Myocyte (in vitro differentiated cells): ENCODE measurements at regions not wholly inside any gene's neighbourhood (a gene's known extent, or its start where the extent isn't known, plus 50 kb on each side); places are given as distances from the start of the nearest gene placed in this dataset.
A peak's percentile ranks its signal among the peaks of the same experiment; 100 is the strongest.
"Not testable (repeated sequence)": the region's sequence is repeated elsewhere in the genome, so short reads cannot be mapped to it uniquely, and the experiment has no call there.

Experiments used
- DNase-seq: peaks from one replicate; pipeline ENCODE4 v3.0.0-alpha.2; 2012; ENCODE audit warnings: low read depth

DNA sequence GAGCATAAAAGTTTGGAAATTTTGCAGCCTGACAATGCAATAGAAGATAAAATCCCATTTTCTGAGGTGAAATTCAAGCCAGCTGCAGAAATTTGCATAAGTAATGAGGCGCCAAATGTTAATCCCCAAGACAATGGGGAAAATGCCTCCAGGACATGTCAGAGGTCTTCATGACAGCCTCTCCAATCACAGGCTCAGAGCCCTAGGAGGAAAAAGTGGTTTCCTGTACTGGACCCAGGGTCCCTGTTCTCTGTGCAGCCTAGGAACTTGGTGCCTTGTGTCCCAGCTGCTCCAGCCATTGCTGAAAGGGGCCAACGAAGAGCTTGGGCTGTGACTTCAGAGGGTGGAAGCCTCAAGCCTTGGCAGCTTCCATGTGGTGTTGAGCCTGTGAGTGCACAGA is 1218.1 kb downstream of the GALC start:
- no peak for DNase-seq

DNA sequence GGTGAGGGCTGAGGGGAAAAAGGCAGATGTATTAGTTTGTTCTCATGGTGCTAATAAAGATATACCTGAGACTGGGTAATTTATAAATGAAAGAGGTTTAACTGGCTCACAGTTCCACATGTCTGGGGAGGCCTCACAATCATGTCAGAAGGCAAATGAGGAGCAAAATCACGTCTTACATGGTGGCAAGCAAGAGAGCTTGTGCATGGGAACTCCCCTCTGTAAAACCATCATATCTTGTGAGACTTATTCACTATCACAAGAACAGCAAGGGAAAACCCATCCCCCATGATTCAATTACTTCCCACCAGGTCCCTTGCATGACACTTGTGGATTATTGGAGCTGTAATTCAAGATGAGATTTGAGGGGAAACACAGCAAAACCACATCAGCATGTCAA is 1220.9 kb downstream of the GALC start:
- DNase-seq, result no peak

DNA sequence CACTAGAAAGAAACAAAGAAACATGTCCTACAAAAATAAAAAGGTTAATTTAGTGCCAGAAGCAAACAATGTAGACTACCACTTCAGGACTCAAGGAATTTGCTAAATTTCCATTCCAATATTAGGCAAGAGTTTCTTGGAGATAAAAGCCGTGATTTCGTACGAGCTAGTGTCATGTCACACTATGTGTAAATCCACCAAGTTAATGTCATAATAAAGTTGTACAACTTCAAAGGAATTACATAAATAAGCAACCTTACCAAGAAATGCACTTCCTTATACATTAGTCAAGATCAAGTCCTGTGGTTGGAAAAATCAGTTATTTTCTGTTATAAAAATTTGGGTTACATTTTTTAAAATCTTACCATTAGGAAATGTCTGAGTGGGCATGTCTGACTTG is 1222.8 kb downstream of the GALC start:
- DNase-seq, result no peak

DNA sequence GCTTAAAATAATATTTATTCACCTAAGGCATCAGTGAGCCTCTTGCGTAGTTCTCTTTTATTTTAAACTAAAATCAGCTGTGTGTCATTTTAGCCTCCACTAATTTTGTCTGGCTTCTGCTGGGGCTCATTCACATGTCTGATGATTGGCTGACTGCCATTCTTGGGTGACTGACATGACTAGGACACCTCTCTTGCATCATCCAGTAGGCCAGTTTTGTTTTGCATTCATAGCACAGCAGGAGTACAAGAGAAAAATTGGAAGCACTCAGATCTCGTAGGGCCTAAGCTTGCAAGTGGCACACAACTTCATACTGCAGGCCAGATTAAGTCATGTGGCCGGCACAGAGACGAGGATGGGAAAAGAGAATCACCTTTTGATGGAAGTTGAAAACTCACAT is 1226.5 kb downstream of the GALC start:
- DNase-seq, result peak; percentile 11

DNA sequence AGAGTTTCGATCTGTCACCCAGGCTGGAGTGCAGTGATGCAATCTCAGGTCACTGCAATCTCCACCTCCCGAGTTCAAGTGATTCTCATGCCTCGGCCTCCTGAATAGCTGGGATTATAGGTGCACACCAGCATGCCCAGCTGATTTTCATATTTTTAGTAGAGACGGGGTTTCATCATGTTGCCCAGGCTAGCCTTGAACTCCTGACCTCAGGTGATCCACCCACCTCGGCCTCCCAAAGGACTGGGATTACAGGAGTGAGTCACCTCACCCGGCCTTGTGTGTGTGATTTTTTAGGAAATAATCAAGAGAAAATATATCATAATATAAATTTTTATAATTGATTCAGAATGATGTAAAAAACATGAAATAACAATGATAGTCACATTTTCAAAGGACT is 1231.4 kb downstream of the GALC start:
- DNase-seq, result no peak

DNA sequence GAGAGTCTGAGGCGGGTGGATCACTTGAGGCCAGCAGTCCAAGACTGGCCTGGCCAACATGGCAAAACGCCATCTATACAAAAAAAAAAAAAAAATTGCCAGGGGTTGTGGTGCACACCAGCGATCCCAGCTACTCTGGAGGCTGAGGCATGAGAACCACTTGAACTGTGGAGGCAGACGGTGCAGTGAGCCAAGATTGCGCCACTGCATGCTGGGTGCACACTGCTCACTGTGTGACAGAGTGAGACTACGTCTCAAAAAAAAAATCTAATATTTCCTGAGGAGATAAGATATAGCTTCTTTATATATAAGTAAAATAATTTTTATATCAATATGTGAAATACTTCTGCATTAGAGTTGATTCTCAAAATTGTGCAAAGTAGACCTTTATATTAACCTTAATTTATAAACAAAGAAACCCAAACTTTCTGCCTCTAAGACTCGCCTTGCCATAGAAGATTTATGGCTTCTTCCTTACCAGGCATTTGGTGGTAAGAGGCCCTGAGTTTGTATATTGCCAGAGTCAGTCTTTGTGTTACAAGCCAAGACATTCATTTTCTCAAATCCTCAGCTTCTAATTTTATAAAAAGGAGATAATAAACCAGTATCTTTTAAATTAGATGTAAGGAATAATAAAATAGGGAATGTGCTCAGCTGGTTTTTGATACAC is 1226.7 kb downstream of the FLRT2 start:
- no peak for DNase-seq

DNA sequence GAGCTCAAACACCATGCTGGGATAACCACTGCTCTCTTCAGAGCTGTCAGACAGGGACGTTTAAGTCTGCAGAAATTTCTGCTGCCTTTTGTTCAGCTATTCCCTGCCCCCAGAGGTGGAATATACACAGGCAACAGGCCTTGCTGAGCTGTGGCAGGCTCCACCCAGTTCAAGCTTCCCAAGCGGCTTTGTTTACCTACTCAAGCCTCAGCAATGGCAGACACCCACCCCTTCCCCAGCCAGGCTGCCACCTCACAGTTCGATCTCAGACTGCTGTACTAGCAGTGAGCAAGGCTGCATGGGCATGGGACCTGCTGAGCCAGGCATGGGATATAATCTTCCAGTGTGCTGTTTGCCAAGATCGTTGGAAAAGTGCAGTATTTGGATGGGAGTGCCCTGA is 1220.5 kb downstream of the FLRT2 start:
- DNase-seq, result not testable (repeated sequence)

DNA sequence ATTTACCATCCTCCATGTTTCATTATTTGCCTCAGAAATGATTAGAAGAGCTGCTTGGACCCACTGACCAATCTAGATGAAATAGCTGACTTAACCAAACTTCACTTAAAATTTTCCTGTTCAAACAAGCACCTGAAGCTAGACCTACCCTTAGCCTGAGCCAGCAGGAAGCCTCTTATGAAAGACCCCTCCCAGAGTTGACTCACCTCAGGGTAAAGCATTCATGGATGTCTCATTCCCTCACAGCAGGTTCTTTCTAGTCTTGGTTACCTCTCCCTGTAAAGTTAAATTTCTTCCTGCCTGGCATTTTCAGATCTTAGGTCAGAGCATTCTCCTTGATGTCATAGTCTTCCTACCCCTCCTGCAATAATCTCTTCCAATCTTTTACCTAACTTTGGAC is 1209.8 kb downstream of the FLRT2 start:
- no peak for DNase-seq

DNA sequence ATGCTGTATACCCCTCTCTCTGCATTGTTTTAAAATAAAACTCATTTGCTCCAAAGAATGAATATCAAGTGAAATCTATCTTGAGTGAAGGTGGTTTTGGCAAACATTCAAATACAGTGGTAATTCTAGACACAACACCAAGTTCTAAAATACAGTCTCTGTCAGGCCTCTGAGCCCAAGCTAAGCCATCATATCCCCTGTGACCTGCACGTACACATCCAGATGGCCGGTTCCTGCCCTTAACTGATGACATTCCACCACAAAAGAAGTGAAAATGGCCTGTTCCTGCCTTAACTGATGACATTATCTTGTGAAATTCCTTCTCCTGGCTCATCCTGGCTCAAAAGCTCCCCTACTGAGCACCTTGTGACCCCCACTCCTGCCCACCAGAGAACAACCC is 1201.5 kb downstream of the FLRT2 start:
- not testable (repeated sequence) for DNase-seq

DNA sequence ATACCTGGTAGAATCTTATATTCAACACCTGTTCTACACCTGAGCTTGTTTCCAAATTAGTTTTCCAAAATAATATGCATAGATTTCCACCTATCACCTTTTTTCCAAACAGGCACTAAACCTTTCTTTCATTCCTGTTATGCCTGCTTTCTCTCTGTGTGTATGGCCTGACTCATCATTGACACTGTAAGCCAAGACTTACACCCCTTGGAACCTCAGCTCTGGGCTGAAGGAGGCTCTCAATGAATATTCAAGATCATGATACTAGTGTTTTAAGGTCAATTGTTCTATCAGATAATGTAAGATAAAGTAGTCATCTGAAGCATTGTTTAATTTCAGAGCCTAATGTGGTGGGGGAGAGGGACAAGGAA is 1193.3 kb downstream of the FLRT2 start:
- no peak for DNase-seq

DNA sequence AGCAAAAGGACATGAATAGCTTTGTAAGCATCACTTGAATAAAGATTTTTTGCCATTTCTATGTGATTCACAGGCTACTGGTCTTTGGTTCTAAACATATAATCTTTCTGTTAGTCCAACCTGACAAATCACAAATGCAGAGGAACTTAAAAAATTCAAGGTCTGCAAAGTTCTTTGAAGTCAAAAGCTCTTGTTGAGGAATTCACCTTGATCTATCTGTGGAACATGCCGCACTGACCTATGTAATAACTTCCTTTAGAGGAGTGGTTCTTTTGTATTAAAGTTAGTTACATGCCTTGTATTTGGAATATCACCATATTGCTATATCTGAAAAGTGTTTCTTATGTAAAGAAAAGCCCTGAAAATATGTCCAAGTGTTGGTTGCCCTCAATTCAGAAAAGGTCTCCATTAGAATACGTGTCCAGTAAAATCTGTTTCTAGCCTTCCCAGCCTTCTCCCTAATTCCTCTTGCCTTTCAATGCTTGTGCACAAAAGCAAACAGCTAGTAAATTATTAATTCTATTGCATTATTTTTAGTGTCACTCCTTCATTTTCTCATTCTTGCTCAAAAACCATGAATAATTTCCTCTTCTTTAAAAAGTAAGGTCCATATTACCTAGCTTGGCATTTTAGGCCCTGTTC is 1192.8 kb downstream of the FLRT2 start:
- DNase-seq, result no peak

DNA sequence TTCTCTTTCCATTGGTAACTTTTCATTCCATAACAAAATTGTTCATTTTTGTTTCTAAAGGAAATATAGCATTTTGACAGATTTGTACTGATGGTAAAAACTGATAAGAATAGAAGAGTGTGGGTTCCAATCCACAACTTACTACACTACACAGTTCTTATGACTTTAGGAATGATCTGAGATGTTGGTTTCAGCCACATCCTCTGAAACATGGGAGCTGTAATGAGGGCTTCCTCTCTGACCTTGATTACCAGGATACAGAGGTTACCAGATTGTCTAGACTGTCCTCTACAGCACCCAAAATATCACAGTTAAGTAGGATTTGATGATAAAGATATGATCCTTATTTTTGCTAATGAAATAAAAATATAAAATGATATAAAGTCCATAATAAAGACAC is 1184.6 kb downstream of the FLRT2 start:
- no peak for DNase-seq

DNA sequence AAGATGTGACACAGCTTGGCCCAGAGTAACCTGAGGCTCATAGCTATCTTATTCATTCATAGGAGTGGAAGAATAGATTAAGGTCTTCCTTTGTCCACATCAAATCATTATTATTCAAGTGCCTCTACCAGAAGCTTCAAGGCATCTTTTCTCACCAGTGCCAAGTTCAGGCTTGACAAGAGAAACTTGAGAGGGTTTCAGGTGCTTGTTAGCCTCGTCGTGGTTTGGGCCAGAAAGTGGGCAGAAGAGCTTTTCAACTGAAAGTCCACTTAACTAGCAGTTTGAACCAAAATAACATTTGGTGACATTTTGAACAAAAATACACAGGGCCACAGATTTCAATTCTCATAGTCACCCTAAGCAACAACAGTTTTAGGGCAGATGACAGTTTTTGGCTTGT is 1184.2 kb downstream of the FLRT2 start:
- DNase-seq, result no peak

DNA sequence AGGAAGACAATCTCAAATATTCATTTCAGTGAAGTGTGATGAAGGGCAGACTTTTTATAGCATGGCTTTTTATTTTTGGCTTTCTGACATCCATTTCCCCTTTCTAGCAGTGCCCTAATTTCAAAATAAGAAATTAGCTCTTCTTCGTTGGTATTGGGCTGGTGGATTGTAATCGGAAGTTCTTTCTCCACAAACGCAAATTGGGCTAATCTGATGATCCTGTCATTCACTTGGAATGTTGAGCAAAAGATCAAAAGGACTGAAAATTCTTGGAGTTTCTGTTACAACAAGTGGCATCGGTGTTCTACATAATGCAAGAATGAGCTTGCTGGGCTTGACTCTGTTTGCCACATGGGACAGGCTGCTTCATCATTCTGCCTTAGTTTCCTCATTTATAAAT is 1182.8 kb downstream of the FLRT2 start:
- no peak for DNase-seq

DNA sequence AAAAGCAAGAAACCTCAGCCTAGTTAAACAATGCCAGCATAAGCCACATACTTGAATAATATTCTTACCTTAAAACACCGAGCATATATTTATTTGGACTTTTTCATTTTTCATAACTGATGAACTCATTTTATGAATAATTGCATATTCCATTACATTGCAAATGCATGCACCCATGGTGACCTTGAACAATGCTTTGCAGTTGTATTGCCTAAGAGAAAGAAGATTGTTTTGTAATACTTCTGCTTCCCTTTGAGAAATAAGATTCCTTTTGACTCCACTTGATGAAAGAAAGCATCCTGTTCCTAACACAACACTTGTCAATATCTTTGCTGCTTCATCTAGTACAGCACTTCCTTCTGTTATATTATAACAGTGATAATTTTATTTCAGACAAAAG is 1182.2 kb downstream of the FLRT2 start:
- no peak for DNase-seq

DNA sequence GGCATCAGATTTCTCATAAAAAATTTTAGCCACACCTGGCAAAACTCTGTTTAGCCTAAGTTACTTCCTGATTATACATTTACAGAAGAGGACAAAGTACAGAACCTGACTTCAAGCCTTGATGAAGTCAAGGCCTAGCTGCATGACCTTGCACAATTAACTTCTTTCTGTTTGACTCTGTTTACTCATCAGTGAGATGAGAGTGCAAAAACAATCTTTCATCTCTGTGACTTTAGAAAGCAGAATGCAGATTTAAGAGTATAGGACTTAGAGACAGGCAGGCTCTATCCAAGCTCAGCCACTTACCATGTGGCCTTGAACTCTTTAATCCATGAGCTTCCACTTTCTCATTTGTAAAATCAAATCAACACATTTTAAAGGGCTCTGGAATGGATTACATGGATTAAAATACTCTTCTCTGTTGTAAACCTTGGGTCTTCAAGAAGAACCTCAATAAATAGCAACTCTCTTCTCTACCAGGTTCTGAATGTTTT is 1178.9 kb downstream of the FLRT2 start:
- no peak for DNase-seq

DNA sequence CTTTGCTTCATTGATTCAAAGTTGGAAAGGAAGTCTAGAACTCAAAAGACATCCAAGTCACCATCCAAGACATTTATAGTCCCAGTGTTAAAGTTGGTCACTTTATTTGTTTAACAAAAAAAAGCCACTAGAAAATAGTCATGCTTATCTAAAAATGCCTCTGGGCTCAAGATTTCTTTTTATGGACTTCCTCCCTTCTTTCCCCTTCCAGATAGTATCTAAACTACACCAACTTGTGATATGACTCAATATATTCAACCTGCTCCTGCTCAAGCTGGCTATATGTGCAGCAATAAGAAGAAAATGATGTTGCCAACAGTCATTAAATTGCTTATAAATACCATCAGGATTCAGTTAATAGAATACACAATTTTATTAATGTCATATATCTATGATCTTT is 1177.1 kb downstream of the FLRT2 start:
- no peak for DNase-seq

DNA sequence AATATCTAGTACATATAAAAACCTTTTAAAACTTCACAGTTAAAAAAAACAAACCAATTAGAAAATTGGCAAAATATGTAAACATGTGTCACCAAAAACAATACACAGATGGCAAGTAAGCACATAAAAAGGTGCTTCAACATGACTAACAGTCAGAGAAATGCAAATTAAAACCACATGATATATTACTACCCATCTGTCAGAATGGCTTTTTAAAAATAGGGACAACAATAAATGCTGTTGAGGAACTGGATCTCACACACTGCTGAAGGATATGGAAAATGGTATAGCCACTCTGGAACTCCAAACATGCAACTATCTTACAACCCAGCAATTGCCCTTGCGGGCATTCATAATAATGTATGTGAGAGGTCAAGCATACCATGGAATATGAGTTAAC is 1153.6 kb downstream of the FLRT2 start:
- no peak for DNase-seq

DNA sequence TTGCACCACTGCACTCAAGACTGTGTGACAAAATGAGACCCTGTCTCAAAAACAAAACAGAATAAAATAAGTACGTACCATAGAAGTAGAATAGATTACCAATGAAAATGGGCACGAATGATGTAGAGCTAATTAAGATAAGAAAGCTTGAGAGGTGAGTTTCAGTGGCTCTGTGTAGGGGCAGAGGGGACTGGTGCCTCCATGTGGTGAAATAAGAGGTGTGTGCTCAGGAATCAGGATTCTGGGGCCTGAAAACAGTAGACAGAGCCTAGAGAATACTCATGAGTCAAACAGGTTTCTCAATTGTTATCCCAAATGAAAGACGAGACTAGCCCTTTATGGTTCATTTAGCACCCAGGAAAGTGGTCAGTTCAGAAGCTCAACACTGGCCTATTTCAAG is 1145.1 kb downstream of the FLRT2 start:
- no peak for DNase-seq

DNA sequence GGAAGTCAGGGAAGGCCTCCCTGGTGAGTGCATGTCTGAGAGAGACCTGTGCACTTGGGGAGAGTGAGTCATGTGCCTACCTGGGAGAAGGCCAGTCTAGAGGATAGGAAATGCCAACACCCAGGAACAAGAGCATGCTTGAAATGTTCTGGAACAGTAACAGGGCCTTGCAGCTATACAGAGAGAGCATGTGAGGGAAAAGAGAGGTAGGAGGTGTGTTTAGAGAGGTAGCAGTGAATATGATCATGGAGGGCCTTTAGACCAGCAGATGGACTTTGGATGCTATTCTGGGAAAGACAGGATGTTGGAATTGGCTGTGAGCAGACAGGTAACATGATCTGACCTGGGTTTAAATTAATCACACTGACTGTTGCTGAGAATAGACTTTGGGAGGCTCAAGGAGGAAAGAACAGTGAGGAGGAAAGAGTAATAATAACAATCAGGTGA is 1143.6 kb downstream of the FLRT2 start:
- peak; percentile 11 for DNase-seq

DNA sequence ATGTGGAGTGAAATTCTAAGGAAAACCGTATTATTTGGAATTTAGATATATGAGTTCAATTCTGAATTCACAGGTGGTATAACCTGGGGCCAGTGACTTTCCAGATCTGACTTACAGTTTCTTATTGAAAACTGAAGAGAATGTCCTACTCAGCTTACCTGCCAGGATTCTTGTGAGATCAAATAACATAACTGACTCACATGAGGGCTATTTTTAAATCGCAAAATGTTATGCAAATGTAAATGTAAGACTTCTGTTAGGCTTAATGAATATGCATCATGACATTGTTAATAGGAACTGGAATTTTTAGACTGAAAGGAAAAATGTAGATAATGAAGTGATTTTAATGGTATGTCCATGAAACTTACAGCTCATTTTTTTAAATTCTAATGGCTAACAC is 1142.1 kb downstream of the FLRT2 start:
- DNase-seq, result no peak

DNA sequence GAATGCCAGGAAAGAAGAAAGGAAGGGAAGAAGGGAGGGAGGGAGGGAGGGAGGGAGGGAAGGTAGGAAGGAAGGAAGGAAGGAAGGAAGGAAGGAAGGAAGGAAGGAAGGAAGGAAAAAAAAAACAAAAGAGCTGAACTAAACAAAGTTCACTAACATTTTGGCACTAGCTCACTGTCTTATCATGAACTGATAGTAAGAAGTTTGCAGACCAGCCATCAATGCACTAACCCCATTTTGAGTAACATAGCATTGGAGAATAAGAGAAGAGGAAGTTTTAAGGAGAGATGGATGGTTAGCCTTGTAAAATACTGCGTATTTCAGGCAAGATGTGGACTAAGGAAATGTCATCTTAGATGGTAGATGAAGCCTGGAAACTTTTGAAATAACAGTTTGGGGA is 1136.0 kb downstream of the FLRT2 start:
- DNase-seq, result no peak

DNA sequence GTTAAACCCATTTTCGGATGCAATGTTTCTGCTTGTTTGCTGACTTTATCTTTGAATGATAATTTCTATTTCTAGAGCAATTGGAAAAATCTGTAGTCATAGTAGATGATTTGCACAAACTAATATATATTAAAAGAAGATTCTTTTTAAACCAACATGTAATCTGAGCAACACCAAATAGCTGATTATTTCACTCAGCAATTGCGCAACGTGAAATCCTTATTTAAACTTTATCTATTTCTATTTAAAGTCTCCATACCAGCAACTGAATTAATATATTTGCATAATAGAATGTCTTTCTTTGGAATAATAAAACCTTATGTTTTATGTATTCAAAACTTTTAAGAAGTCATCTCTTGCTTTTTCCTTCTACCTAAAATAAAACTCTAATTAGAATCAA is 1132.4 kb downstream of the FLRT2 start:
- DNase-seq, result no peak
